DMS53 (cell line): ENCODE measurements at regions not wholly inside any gene's neighbourhood (a gene's known extent, or its start where the extent isn't known, plus 50 kb on each side); places are given as distances from the start of the nearest gene placed in this dataset.

ENCODE experiments used
- DNase-seq: peaks from one replicate; lab custom pipeline; 2025; lab: John Stamatoyannopoulos, UW

- no peak for DNase-seq
Measured at GRCh38 chr5:53330491-53330890, 149.9 kb upstream of the FST start.

GRCh38 chr5:53331463-53331862, 149.0 kb upstream of the FST start:
- DNase-seq = no peak

DNA sequence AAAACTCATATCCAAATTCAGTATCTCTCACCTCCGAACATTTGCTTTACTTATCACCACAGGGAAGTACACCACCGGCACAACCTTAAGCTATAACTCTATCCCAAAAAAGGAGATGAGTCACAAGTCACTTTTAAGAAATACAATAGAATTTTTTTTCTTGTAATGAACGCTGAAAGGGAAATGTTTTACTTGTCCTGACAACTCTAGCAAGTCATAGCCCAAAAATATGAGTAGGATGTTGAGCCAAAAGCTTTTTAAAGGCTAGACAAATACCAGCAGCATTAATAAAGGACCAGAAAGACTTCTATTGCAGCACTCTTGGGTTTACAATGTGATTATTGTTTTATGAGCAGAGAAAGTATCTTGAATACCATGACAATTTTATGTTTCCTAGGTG, 147.3 kb upstream of the FST start:
- no peak for DNase-seq

DNA sequence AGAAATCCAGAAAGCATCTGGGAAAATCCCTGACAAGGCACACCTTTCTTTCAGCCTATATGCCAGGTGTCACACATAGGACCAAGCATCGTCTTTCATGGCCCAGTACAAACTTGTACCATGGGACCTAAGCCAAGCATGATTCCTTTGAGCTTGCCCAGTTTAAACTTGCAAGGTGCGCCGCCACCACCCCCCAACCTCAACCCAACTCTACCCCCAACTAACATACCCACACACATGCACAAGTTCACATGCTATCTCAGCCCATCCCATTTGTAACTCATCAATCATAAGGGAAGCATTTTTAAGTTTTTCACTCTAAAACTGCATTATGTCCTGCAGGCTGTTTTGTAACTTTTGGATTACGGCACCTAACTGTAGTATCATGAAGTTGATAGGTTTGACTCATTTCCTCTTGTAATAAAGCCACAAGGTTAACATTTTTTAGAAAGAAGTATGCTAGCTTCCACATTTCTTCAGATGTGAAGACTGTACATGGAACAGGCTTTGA, 145.9 kb upstream of the FST start:
- no peak for DNase-seq

- DNase-seq = peak; percentile 37
Measured at GRCh38 chr5:53335115-53335514, 145.3 kb upstream of the FST start.

DNA sequence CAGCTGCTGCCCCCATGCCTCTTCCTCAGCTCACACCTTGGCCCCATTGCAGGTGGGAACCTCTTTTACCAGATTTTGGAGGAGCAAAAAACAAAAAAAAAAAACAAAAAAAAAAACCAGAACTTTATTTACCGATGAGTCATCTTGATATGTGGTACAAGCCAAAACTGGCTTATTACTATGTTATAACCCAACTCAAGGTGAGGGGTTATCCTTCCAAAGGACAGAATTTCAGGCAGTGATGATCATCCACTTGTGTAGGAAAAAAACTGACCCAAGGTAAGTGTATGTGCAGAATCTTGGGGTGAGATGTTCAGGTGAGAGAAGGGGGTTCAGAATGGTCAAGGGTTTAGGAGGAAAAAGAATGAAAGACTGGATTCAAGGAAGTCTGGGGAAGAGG, 142.6 kb upstream of the FST start:
- peak; percentile 56 for DNase-seq

DNA sequence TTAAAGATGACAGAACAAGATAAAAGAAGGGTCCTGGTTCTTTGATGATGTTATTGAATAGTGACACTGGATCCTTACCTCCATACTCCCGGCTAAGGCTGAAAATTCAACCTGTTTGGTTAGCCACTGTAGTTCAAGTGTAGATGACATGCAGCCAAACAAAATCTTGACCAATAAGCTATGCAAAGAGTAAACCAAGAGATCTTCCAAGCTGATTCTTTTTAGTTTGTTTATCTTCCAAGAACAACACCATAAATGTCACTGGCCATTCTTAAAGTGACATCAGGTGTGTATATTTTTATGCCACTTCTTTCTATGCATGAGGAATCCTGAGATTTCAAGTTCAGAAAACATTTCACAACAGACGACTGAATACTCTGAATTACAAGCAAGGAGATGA, 141.5 kb upstream of the FST start:
- no peak for DNase-seq

DNA sequence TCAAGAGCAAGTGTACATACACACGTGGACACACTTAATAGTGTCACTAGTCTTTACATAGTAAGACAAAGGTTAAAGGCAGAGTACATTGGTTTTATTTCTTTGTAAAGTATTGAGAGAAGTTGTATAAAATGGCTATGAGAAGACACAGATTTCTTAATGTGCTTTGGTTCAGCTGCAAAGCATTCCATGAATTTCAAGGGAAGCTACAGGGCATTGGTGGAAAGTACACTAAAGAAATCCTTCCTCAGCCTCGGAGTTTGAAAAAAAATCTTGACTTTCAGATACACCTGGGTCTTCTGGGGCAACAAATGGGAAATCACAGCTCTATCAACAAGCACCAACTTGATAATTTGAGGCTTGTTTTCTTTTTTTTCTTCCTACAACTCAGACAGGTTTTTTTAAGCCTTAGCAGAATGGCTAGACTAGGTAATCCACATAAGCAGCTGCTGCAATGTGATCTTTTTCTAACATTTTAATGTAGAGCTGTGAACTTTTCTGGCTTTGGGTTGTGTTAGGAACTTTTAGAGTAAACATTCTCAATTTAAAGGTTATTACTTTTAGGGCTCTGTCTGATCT, 140.4 kb upstream of the FST start:
- no peak for DNase-seq

- DNase-seq = no peak
Measured at GRCh38 chr5:53340956-53341750, 139.3 kb upstream of the FST start.

GRCh38 chr5:53342236-53342635, 138.2 kb upstream of the FST start:
- no peak for DNase-seq

- no peak for DNase-seq
Measured at GRCh38 chr5:53343187-53343586, 137.2 kb upstream of the FST start.

GRCh38 chr5:53350368-53350767, 130.1 kb upstream of the FST start:
- DNase-seq = no peak

- peak; percentile 25 for DNase-seq
Measured at GRCh38 chr5:53350991-53351770, 129.2 kb upstream of the FST start.

- DNase-seq = no peak
Measured at GRCh38 chr5:53355316-53355715, 125.1 kb upstream of the FST start.

- no peak for DNase-seq
Measured at GRCh38 chr5:53355931-53356330, 124.5 kb upstream of the FST start.

GRCh38 chr5:53357439-53357838, 123.0 kb upstream of the FST start:
- no peak for DNase-seq

DNA sequence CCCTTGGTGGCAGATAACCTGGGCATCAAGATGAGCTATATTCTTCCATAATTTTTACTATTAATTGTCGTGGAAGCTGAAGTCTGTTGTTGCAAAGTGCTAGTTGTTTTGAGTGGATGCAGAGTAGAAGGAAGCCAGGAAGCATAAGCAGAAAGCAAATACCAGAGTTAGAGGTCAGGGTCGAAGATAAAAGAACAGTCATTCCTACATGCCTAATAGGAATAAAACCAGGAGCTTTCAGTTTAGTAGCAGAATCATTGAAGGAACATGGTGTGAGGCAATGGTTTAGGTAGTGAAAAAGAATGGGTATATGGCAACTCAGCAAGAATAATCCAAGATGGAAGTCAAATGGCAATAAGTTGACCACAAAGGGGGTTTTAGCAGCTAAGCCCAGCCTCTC, 121.6 kb upstream of the FST start:
- no peak for DNase-seq

DNA sequence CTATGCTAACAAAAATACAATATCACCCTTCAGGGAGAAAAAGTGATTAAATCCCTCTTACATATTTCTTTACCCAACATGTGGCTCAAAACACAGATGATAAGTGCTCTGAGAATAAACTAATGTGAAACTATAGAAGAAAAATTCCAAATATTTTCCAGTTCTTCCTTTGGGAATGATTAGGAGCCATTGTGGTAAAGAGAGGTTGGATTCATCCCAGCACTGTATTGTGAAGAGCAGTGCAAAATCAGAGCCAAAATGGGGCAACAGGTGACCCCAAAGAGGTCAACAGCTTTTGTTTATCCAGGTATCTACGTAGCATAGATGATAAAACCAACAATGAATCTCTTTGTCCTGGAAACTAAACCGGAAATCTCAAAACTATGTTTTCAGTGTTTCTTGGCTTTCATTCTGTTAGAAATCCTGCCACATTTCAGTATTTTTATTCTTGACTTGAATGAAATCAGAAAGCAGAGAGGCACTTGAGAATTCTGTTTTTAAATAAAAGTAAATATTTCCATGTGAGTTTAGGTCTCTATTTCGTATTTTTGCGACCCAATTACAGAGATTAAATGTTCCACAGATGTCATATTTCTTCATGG, 120.4 kb upstream of the FST start:
- no peak for DNase-seq

DNA sequence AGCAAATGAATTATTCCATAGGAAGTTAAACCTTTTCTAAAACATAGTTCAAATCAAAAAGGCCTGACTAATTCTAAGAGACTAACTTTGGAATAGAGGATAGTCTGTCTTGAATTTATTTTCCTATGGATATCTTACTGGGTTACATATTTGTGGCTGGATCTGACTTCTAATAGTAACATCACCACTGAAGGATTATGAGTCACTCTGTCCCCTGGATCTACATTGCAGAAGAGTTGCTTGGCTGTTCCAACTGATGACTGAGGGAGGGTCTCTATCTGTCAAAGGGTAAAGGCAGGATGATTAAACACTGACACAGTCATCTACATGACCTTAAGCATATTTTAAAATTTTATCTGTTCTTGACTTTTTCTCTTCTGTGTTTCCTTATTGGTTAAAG, 119.6 kb upstream of the FST start:
- no peak for DNase-seq

DNA sequence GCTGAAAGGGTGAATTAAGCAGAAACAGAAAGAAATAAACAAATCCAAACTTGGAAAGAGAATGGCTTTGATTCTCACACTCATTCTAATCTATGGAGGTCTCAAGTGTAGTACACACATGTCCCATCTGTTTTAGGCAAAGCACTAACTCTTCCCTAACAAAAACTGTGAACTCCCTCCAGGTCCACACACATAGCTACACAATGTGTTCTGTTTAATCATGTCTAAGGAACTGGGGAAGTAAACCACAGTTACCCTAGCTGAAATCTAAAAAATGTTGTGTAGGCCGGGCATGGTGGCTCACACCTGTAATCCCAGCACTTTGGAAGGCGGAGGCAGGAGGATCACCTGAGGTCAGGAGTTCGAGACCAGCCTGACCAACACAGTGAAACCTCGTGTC, 118.7 kb upstream of the FST start:
- DNase-seq = no peak

GRCh38 chr5:53362521-53362941, 117.9 kb upstream of the FST start:
- DNase-seq = no peak

DNA sequence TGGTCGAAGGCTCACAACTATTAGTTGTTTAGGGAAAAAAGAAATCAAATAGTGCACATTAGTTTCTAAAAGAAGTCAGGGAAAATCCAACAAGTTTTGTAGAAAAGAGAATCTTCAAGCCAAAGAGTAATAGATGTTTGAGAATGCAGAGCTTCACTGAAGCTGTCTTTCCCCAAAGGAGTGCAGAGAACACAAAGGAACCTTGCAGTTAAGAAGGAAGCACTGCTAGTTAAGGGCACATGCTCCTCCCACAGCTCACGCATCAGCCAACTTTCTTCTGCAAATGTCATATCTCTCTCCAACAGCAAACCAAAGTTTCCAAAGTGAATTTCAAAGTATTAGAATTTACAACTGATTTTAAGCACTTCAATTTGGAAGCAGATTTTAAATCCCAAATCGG, 116.4 kb upstream of the FST start:
- no peak for DNase-seq

DNA sequence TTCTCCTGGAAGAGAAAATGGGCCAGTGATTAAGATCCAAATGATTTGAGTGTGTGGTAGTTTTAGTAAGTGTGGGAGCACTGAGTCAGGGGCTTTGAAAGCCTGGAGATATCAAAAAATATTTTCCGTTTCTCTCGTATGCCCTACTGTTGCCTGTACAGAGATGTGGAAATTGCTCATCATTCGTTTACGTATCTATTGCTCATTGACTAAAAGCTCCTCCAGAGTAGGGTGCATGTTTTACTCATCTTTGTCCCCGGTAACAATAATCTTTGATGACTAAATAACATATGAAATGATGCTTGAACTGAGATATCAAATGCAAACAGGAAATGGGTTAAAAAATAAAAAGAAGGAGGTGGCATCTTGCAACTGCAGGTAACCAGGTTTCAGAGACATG, 114.2 kb upstream of the FST start:
- DNase-seq = peak; percentile 15
